Ovary (tissue), 3 donors: ENCODE measurements at regions not wholly inside any gene's neighbourhood (a gene's known extent, or its start where the extent isn't known, plus 50 kb on each side); places are given as distances from the start of the nearest gene placed in this dataset.

ENCODE experiments used
- CTCF ChIP-seq, 3 donors: fragments of 450-650 bp in 2 of 3; fragments of 200-600 bp in 1 of 3; IDR thresholded peaks; one replicate each; pipeline versions ENCODE4 v1.5.1 to v1.8.0; 2016 to 2022; ENCODE audit warnings: antibody characterized with exemption in 3 of 3, mild to moderate bottlenecking in 1 of 3
- POLR2A ChIP-seq: fragments of 450-650 bp; IDR thresholded peaks from one replicate; pipeline ENCODE4 v1.6.1; 2017; ENCODE audit warnings: antibody characterized with exemption, mild to moderate bottlenecking, moderate library complexity
- donor health status: DM: no; HTN: no; CAD: no.

DNA sequence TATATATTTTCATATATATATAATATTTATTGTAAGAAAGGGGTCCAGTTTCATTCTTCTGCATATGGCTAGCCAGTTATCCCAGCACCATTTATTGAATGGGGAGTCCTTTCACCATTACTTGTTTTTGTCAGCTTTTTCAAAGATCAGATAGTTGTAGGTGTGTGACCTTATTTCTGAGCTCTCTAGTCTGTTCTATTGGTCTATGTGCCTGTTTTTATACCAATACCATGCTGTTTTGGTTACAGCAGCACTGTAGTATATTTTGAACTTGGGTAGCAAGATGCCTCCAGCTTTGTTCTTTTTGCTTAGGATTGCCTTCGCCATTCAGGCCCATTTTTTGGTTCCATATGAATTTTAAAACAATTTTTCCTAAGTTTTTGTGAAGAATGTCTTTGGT, 320.1 kb downstream of the CDH2 start:
- TF ChIP-seq CTCF (IDR thresholded peaks at IDR 0.05) (no peak), POLR2A (no peak)
